DND-41 (cell line): ENCODE measurements at regions not wholly inside any gene's neighbourhood (a gene's known extent, or its start where the extent isn't known, plus 50 kb on each side); places are given as distances from the start of the nearest gene placed in this dataset.

Source experiments
- ATAC-seq: fragments of 200-7000 bp; cut with Tn5 transposase; 3 replicates; pipeline ENCODE4 v1.9.1; 2021; ENCODE audit warnings: low read depth; ENCODE audit not compliant: insufficient read depth
- DNase-seq: peaks from one replicate; pipeline ENCODE4 v3.0.0-alpha.2; 2020
- H2AFZ ChIP-seq: 2 replicates; pipeline ENCODE4 v1.6.0; 2012; ENCODE audit warnings: low read depth, low read length
- H3K27ac ChIP-seq: 2 replicates; pipeline ENCODE4 v1.5.1; 2012; ENCODE audit warnings: low read length, inconsistent platforms
- H3K27me3 ChIP-seq: fragments of 200-600 bp; sonication (generic); 2 replicates; pipeline ENCODE4 v1.6.0; 2012; ENCODE audit warnings: low read length, mild to moderate bottlenecking, inconsistent platforms; ENCODE audit not compliant: insufficient read depth, poor library complexity
- H3K36me3 ChIP-seq: 2 replicates; pipeline ENCODE4 v1.5.1; 2012; ENCODE audit warnings: low read length, inconsistent platforms; ENCODE audit not compliant: insufficient read depth
- H3K4me1 ChIP-seq: 2 replicates; pipeline ENCODE4 v1.5.1; 2012; ENCODE audit warnings: mild to moderate bottlenecking, low read length; ENCODE audit not compliant: insufficient read depth
- H3K4me2 ChIP-seq: 2 replicates; pipeline ENCODE4 v1.6.0; 2012; ENCODE audit warnings: mild to moderate bottlenecking, moderate library complexity, low read length, inconsistent platforms; ENCODE audit not compliant: insufficient read depth
- H3K4me3 ChIP-seq, 2 experiments: fragments of 200-600 bp in 1 of 2; shearing (Covaris generic) in 1 of 2; 2 replicates each; pipeline ENCODE4 v1.5.1; 2012 to 2016; ENCODE audit warnings: inconsistent platforms in 2 of 2, low read length in 2 of 2, mild to moderate bottlenecking in 2 of 2, low read depth in 1 of 2, moderate library complexity in 1 of 2
- H3K79me2 ChIP-seq: 2 replicates; pipeline ENCODE4 v1.6.0; 2012; ENCODE audit warnings: low read length, inconsistent platforms; ENCODE audit not compliant: insufficient read depth
- H3K9ac ChIP-seq: 2 replicates; pipeline ENCODE4 v1.6.0; 2012; ENCODE audit warnings: low read depth, mild to moderate bottlenecking, inconsistent platforms, low read length, moderate library complexity
- H3K9me3 ChIP-seq: 2 replicates; pipeline ENCODE4 v1.5.1; 2012; ENCODE audit warnings: low read length, moderate library complexity, mild to moderate bottlenecking, inconsistent platforms; ENCODE audit not compliant: insufficient read depth, severe bottlenecking
- H4K20me1 ChIP-seq: 2 replicates; pipeline ENCODE4 v1.6.0; 2012; ENCODE audit warnings: low read length; ENCODE audit not compliant: insufficient read depth
- EZH2 ChIP-seq: IDR thresholded peaks from 3 replicates; pipeline ENCODE4 v1.6.1; 2012; ENCODE audit warnings: borderline replicate concordance, low read depth, mild to moderate bottlenecking, moderate library complexity, low read length, inconsistent platforms; ENCODE audit not compliant: severe bottlenecking
- TF ChIP-seq, protein P1 (sequence below): IDR thresholded peaks from 2 replicates; pipeline ENCODE4 v1.5.1; 2012; ENCODE audit warnings: borderline replicate concordance, low read length, moderate library complexity, mild to moderate bottlenecking; ENCODE audit not compliant: poor library complexity, severe bottlenecking; ENCODE audit errors: extremely low read depth

DNA sequence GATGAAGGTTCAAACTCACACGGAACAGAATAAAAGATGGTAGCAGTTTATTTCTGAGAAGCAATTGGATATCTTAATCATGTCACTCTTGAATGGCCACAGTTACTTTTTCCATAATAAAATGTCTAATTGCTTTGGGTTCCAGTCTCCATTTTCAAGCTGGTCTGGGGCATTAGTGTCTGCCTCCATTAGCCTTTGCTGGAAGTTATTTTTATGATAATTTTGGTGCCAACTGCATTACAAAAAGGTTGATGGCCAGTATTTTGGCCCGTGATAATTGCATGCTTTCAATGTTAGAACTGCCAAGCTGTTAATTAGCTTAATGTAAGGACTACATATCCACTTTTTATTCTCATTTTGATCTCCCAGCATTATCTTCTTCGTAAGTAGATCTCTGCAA is 165.9 kb downstream of the SMC2 start:
- TF ChIP-seq, protein P1, sequence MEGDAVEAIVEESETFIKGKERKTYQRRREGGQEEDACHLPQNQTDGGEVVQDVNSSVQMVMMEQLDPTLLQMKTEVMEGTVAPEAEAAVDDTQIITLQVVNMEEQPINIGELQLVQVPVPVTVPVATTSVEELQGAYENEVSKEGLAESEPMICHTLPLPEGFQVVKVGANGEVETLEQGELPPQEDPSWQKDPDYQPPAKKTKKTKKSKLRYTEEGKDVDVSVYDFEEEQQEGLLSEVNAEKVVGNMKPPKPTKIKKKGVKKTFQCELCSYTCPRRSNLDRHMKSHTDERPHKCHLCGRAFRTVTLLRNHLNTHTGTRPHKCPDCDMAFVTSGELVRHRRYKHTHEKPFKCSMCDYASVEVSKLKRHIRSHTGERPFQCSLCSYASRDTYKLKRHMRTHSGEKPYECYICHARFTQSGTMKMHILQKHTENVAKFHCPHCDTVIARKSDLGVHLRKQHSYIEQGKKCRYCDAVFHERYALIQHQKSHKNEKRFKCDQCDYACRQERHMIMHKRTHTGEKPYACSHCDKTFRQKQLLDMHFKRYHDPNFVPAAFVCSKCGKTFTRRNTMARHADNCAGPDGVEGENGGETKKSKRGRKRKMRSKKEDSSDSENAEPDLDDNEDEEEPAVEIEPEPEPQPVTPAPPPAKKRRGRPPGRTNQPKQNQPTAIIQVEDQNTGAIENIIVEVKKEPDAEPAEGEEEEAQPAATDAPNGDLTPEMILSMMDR = no peak
- TF ChIP-seq EZH2 = no peak
- H3K9ac ChIP-seq = no peak overlapping the region
- DNase-seq = no peak
- H3K27me3 ChIP-seq = no peaks in the 10 kb centered on the region
- H3K4me2 ChIP-seq = no peak overlapping the region
- no peaks in the 10 kb centered on the region for H3K36me3 ChIP-seq
- no peak overlapping the region for H3K27ac ChIP-seq
- no peaks in the 10 kb centered on the region for H3K4me1 ChIP-seq
- H3K79me2 ChIP-seq = no peaks in the 10 kb centered on the region
- H3K4me3 ChIP-seq = no peak overlapping the region
- no peaks in the 10 kb centered on the region for H3K9me3 ChIP-seq
- ATAC-seq = no peak
- H2AFZ ChIP-seq = no peak overlapping the region
- no peaks in the 10 kb centered on the region for H4K20me1 ChIP-seq

DNA sequence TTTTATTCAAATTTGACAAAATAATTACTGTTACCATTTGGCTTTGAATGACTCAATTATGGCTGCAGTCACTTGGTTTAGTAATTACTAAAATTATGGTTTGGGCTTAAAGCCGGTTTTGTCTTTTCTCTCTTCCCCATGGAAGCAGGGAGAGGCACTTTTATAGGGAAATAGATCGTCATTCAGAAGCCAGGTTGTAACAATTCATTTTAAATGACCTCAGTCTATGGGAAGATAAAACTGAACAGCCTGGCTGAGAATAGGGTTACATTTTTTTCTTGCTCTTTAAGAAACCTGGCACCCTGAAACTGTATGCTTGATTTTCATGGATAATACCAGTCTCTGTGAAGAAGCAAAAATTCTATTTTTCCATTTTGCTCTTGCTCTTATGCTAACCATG is 169.8 kb downstream of the SMC2 start:
- no peak overlapping the region for H3K4me3 ChIP-seq
- ATAC-seq = no peak
- H3K27ac ChIP-seq = no peak overlapping the region
- no peak overlapping the region for H3K9ac ChIP-seq
- H3K79me2 ChIP-seq = no peaks in the 10 kb centered on the region
- no peaks in the 10 kb centered on the region for H3K27me3 ChIP-seq
- no peaks in the 10 kb centered on the region for H3K36me3 ChIP-seq
- TF ChIP-seq, protein P1 = no peak
- no peak for TF ChIP-seq EZH2
- H2AFZ ChIP-seq = no peak overlapping the region
- no peak for DNase-seq
- H3K4me1 ChIP-seq = no peaks in the 10 kb centered on the region
- H4K20me1 ChIP-seq = no peaks in the 10 kb centered on the region
- H3K4me2 ChIP-seq = no peak overlapping the region
- H3K9me3 ChIP-seq = no peaks in the 10 kb centered on the region

DNA sequence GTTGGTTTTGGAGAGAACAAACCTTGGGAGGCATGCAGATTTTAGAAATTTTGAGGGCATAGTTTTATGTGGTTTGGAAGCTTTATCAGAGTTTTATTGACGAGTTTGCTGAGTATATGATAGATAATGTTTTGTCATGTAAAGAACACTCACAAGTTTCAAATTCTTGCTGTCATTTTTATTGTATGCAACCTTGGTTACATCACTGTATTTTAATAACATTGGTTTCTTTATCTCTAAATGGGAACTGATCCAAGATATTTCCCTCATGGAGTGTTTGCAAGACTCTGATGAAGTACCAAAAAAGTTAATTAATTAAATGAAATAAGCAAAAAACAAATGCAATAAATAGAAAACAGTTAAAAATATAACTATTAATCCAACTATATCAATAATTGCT is 170.3 kb downstream of the SMC2 start:
- H4K20me1 ChIP-seq = no peaks in the 10 kb centered on the region
- H3K9me3 ChIP-seq = no peaks in the 10 kb centered on the region
- TF ChIP-seq, protein P1 = no peak
- TF ChIP-seq EZH2 = no peak
- H2AFZ ChIP-seq = no peak overlapping the region
- ATAC-seq = no peak
- no peak overlapping the region for H3K4me2 ChIP-seq
- no peaks in the 10 kb centered on the region for H3K36me3 ChIP-seq
- no peak overlapping the region for H3K4me3 ChIP-seq
- no peak overlapping the region for H3K9ac ChIP-seq
- H3K79me2 ChIP-seq = no peaks in the 10 kb centered on the region
- H3K27me3 ChIP-seq = no peaks in the 10 kb centered on the region
- no peak for DNase-seq
- H3K27ac ChIP-seq = no peak overlapping the region
- no peaks in the 10 kb centered on the region for H3K4me1 ChIP-seq

DNA sequence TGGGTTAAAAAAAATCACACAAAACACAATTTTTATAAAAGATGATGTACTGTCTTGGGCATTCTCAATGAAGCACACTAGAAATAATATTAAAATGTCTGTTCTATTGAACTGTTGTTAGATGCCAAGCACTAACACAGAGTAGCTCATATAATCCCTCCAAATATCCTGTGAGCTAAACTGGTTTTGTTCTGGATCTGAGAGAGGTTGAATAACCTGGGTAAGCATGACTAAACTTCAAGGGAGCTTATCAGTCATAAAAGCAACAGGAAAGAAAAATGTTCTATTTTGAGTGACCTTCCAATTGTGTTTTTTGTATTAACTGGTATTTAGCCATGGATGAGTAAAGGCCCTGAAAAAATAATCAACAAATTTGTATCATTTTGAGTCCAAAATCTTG is 175.3 kb downstream of the SMC2 start:
- H3K9me3 ChIP-seq = no peaks in the 10 kb centered on the region

More for the DNA sequence above, 175.3 kb downstream of the SMC2 start:
- Histone ChIP-seq H3K9ac (no peak overlapping the region), H2AFZ (no peak overlapping the region), H4K20me1 (no peaks in the 10 kb centered on the region), H3K4me2 (no peak overlapping the region), H3K36me3 (no peaks in the 10 kb centered on the region), H3K4me3 (no peak overlapping the region), H3K79me2 (no peaks in the 10 kb centered on the region), H3K27me3 (no peaks in the 10 kb centered on the region), H3K4me1 (no peaks in the 10 kb centered on the region), H3K27ac (no peak overlapping the region)
- DNase-seq (no peak), ATAC-seq (no peak)
- TF ChIP-seq EZH2 = no peak
